Gastroesophageal sphincter (tissue), 4 donors: ENCODE measurements at regions not wholly inside any gene's neighbourhood (a gene's known extent, or its start where the extent isn't known, plus 50 kb on each side); places are given as distances from the start of the nearest gene placed in this dataset.

Experiments
- ATAC-seq: fragments of 150-250 bp; one replicate; pipeline ENCODE4 v1.9.1; 2016; ENCODE audit warnings: mild to moderate bottlenecking, moderate library complexity
- H3K27ac ChIP-seq, 4 donors: fragments of 200-600 bp; sonication (generic) in 3 of 4; 1 replicate in 3 of 4; 2 replicates in 1 of 4; pipeline ENCODE4 v1.5.1; 2016 to 2019
- H3K27me3 ChIP-seq: fragments of 200-600 bp; sonication (generic); one replicate; pipeline ENCODE4 v1.5.1; 2019
- H3K36me3 ChIP-seq, 2 donors: fragments of 200-600 bp; sonication (generic); one replicate each; pipeline ENCODE4 v1.5.1; 2019; ENCODE audit warnings: control low read depth in 1 of 2
- H3K4me1 ChIP-seq, 3 donors: fragments of 200-600 bp; sonication (generic); 1 replicate in 2 of 3; 2 replicates in 1 of 3; pipeline ENCODE4 v1.5.1; 2016 to 2019; ENCODE audit warnings: control low read depth in 2 of 3
- H3K4me3 ChIP-seq, 2 donors: fragments of 200-600 bp; sonication (generic); one replicate each; pipeline ENCODE4 v1.5.1; 2019; ENCODE audit warnings: mild to moderate bottlenecking in 1 of 2, moderate library complexity in 1 of 2
- H3K9me3 ChIP-seq, 3 donors: fragments of 200-600 bp; sonication (generic); one replicate each; pipeline ENCODE4 v1.5.1; 2017 to 2019; ENCODE audit warnings: control low read depth in 2 of 3
- EP300 ChIP-seq: sonication (generic); formaldehyde crosslinking; IDR thresholded peaks from one replicate; pipeline ENCODE4 v1.6.1; 2017; ENCODE audit warnings: antibody characterized with exemption, mild to moderate bottlenecking
- POLR2A ChIP-seq, 2 donors: fragments of 450-650 bp; IDR thresholded peaks; one replicate each; pipeline ENCODE4 v1.6.1; 2017; ENCODE audit warnings: antibody characterized with exemption in 2 of 2, mild to moderate bottlenecking in 2 of 2, moderate library complexity in 1 of 2
- POLR2AphosphoS5 ChIP-seq: sonication (generic); formaldehyde crosslinking; IDR thresholded peaks from one replicate; pipeline ENCODE4 v1.6.1; 2017; ENCODE audit warnings: antibody characterized with exemption
- WGBS, 2 donors: methylation state at CpG; one replicate each; pipeline ENCODE4 v1.1.5; 2018; ENCODE audit warnings: low coverage in 1 of 2; 5-methylcytosine and 5-hydroxymethylcytosine counted together
- TF ChIP-seq, protein P1 (sequence below), 4 experiments: fragments of 200-600 bp in 2 of 4; fragments of 450-650 bp in 2 of 4; sonication (generic) in 1 of 4; IDR thresholded peaks; one replicate each; pipeline ENCODE4 v1.5.1; 2017 to 2019; ENCODE audit warnings: antibody characterized with exemption in 4 of 4, mild to moderate bottlenecking in 2 of 4, moderate library complexity in 2 of 4

DNA sequence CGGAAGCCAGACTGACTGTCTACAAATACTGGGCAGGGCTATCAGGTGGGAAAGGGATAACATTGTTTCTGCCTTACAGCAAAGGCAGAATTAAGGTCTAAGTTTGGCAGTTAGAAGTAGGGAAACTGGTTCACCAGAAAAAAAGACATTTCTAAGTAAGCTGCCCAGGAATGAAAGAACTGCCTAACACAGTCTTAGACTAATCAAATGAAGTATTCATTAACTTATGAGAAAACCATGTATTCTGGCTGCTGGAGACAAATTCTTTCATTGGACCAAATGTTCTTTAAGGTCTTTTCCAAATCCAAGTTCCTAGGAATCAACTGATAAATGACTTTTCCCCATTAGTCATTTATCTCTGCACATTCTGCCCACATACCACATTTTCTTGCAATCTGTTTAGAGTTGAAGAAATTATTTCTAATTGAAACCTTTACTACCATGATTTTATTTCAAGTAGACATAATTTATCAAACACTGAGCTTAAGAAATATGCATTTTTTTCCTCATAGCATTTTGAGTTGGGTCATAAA lies 120.3 kb upstream of the OGFRL1 start:
- Histone ChIP-seq H3K9me3 (no peaks in the 10 kb centered on the region), H3K27me3 (no peaks in the 10 kb centered on the region), H3K4me1 (peaks cover 0 to 10% (median 0%) of the 10 kb centered on the region in 3 donors), H3K4me3 (no peak overlapping the region), H3K27ac (no peak overlapping the region), H3K36me3 (no peaks in the 10 kb centered on the region)
- WGBS, 2 donors: 40 to 50% methylated on average over 1 of the region's 1 CpG
- no peak for ATAC-seq
- TF ChIP-seq EP300: no peak
- TF ChIP-seq, protein P1, sequence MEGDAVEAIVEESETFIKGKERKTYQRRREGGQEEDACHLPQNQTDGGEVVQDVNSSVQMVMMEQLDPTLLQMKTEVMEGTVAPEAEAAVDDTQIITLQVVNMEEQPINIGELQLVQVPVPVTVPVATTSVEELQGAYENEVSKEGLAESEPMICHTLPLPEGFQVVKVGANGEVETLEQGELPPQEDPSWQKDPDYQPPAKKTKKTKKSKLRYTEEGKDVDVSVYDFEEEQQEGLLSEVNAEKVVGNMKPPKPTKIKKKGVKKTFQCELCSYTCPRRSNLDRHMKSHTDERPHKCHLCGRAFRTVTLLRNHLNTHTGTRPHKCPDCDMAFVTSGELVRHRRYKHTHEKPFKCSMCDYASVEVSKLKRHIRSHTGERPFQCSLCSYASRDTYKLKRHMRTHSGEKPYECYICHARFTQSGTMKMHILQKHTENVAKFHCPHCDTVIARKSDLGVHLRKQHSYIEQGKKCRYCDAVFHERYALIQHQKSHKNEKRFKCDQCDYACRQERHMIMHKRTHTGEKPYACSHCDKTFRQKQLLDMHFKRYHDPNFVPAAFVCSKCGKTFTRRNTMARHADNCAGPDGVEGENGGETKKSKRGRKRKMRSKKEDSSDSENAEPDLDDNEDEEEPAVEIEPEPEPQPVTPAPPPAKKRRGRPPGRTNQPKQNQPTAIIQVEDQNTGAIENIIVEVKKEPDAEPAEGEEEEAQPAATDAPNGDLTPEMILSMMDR (IDR thresholded peaks at IDR 0.05): no peak
- no peak for TF ChIP-seq POLR2AphosphoS5
- TF ChIP-seq POLR2A (IDR thresholded peaks at IDR 0.05): no peak

DNA sequence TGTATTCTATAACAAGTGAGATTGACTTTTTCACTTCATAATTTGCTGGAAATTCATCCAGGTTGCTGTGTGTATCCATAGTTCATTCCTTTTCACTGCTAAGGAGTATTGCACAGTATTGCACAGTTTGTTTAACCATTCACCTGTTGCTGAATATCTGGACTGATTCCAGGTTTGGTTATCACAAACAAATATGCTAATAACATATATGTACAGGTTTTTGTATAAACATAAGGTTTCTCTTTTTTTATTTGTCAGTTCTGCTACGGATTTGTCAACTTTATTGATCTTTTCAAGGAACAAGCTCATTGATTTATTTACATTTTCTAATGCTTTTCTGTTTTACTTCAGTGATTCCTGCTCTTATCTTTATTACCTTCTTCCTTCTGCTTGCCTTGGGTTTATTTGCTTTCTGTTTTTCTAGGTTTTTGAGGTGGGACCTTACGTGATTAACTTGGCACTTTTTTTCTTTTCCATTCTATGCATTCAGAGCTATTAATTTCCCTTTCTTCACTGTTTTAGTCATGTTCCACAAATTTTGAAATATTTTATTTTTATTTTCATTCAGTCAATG lies 117.0 kb upstream of the OGFRL1 start:
- Histone ChIP-seq H3K27ac (no peak overlapping the region), H3K4me3 (no peak overlapping the region), H3K9me3 (no peaks in the 10 kb centered on the region), H3K4me1 (peaks cover 0 to 10% (median 0%) of the 10 kb centered on the region in 3 donors), H3K36me3 (no peaks in the 10 kb centered on the region), H3K27me3 (no peaks in the 10 kb centered on the region)
- TF ChIP-seq EP300 (no peak), POLR2AphosphoS5 (no peak), POLR2A (IDR thresholded peaks at IDR 0.05) (no peak)
- TF ChIP-seq, protein P1 (IDR thresholded peaks at IDR 0.05): no peak
- no peak for ATAC-seq
- 67 to 100% methylated on average over 1 to 2 of the region's 2 CpGs for WGBS, 2 donors

GRCh38 chr6:71179249-71179885 lies 109.2 kb upstream of the OGFRL1 start:
- H3K4me3 ChIP-seq: no peak overlapping the region
- H3K4me1 ChIP-seq: no peaks in the 10 kb centered on the region
- no peaks in the 10 kb centered on the region for H3K9me3 ChIP-seq
- no peaks in the 10 kb centered on the region for H3K27me3 ChIP-seq
- TF ChIP-seq, protein P1 (IDR thresholded peaks at IDR 0.05): no peak
- TF ChIP-seq EP300 (no peak), POLR2AphosphoS5 (no peak), POLR2A (IDR thresholded peaks at IDR 0.05) (no peak)
- WGBS, 2 donors: 60 to 67% methylated on average over 4 to 5 of the region's 5 CpGs
- H3K36me3 ChIP-seq: no peaks in the 10 kb centered on the region
- no peak overlapping the region for H3K27ac ChIP-seq
- ATAC-seq: no peak

GRCh38 chr6:71181565-71181964 lies 107.0 kb upstream of the OGFRL1 start:
- ATAC-seq: no peak
- H3K36me3 ChIP-seq: no peaks in the 10 kb centered on the region
- no peaks in the 10 kb centered on the region for H3K9me3 ChIP-seq
- H3K4me3 ChIP-seq: no peak overlapping the region
- H3K27me3 ChIP-seq: no peaks in the 10 kb centered on the region
- WGBS, 2 donors: 69% methylated on average over 1 of the region's 1 CpG; no CpG with 5 or more reads in 1 of the 2 donors
- no peaks in the 10 kb centered on the region for H3K4me1 ChIP-seq
- no peak overlapping the region for H3K27ac ChIP-seq
- TF ChIP-seq EP300: no peak

- Histone ChIP-seq H3K36me3 (no peaks in the 10 kb centered on the region), H3K27ac (no peak overlapping the region), H3K9me3 (no peaks in the 10 kb centered on the region), H3K4me3 (no peak overlapping the region), H3K27me3 (no peaks in the 10 kb centered on the region), H3K4me1 (no peaks in the 10 kb centered on the region)
- TF ChIP-seq EP300 (no peak), POLR2AphosphoS5 (no peak), POLR2A (IDR thresholded peaks at IDR 0.05) (no peak)
- TF ChIP-seq, protein P1 (IDR thresholded peaks at IDR 0.05): no peak
- 77 to 94% methylated on average over 3 of the region's 3 CpGs for WGBS, 2 donors
- ATAC-seq: no peak
Observed at GRCh38 chr6:71187141-71187540, 101.5 kb upstream of the OGFRL1 start.
